Prostate gland (tissue), 2 donors: ENCODE measurements at regions not wholly inside any gene's neighbourhood (a gene's known extent, or its start where the extent isn't known, plus 50 kb on each side); places are given as distances from the start of the nearest gene placed in this dataset.

Experiments used
- POLR2A ChIP-seq: fragments of 450-650 bp; IDR thresholded peaks from one replicate; pipeline ENCODE4 v1.6.1; 2016; ENCODE audit warnings: antibody characterized with exemption, mild to moderate bottlenecking
- POLR2AphosphoS5 ChIP-seq: sonication (generic); formaldehyde crosslinking; IDR thresholded peaks from one replicate; pipeline ENCODE4 v1.6.1; 2017; ENCODE audit warnings: antibody characterized with exemption
- TF ChIP-seq, protein P1 (sequence below), 4 experiments: fragments of 200-600 bp in 2 of 4; fragments of 450-650 bp in 2 of 4; sonication (generic) in 2 of 4; IDR thresholded peaks; 1 replicate in 3 of 4; 2 replicates in 1 of 4; pipeline ENCODE4 v1.5.1; 2016 to 2019; ENCODE audit warnings: antibody characterized with exemption in 4 of 4, mild to moderate bottlenecking in 2 of 4, moderate library complexity in 2 of 4

DNA sequence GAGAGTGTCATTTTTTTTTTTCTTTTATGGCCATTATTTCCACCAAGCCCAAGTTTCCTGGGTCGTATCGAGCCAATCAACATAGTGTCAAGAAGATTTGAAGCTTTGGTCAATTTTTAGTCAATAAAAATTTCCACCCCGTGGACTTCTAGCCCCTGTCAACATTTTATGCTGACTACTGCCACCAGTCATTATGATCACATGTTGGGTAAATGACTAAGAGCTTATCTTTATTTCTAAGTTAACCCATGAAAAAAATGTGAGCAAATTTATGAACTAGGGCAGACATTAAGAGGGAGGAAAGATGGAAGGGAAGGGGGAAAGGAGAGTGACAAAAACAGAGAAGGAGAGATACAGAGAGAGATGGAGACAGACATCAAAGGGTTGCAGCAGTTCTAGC lies 143.5 kb upstream of the ALDH1B1 start:
- TF ChIP-seq, protein P1, sequence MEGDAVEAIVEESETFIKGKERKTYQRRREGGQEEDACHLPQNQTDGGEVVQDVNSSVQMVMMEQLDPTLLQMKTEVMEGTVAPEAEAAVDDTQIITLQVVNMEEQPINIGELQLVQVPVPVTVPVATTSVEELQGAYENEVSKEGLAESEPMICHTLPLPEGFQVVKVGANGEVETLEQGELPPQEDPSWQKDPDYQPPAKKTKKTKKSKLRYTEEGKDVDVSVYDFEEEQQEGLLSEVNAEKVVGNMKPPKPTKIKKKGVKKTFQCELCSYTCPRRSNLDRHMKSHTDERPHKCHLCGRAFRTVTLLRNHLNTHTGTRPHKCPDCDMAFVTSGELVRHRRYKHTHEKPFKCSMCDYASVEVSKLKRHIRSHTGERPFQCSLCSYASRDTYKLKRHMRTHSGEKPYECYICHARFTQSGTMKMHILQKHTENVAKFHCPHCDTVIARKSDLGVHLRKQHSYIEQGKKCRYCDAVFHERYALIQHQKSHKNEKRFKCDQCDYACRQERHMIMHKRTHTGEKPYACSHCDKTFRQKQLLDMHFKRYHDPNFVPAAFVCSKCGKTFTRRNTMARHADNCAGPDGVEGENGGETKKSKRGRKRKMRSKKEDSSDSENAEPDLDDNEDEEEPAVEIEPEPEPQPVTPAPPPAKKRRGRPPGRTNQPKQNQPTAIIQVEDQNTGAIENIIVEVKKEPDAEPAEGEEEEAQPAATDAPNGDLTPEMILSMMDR (IDR thresholded peaks at IDR 0.05) = no peak
- TF ChIP-seq POLR2A (no peak), POLR2AphosphoS5 (no peak)
